H1 (cell line): ENCODE measurements at regions not wholly inside any gene's neighbourhood (a gene's known extent, or its start where the extent isn't known, plus 50 kb on each side); places are given as distances from the start of the nearest gene placed in this dataset.

Experiments used
- CTCF ChIA-PET: fragments of 300-600 bp; sonication (Branson Sonifier 250); formaldehyde crosslinking; loops from one replicate; lab custom pipeline; 2021; ENCODE audit not compliant: partially characterized antibody; lab: Charles Lee
- POLR2A ChIA-PET: fragments of 300-600 bp; sonication (Branson Sonifier 250); formaldehyde crosslinking; loops from one replicate; lab custom pipeline; 2021; ENCODE audit warnings: inconsistent platforms; ENCODE audit not compliant: partially characterized antibody; lab: Charles Lee
- DNase-seq, 2 experiments: peaks; one replicate each; pipeline versions ENCODE4 v3.0.0 to v3.0.0-alpha.2; 2010 to 2022; ENCODE audit warnings: low spot score in 2 of 2, low read depth in 1 of 2, mixed read lengths in 1 of 2
- FAIRE-seq: peaks from 2 replicates; lab custom pipeline; 2011; peaks lifted over from hg19 to GRCh38; lab: Jason Lieb, UNC
- H2AFZ ChIP-seq: 2 replicates; pipeline ENCODE4 v1.8.1; 2012; ENCODE audit warnings: low read length, inconsistent platforms
- H2AK5ac ChIP-seq: 2 replicates; pipeline ENCODE4 v1.6.1; 2013; ENCODE audit warnings: low read depth, low read length
- H2BK120ac ChIP-seq: replicated peaks from 2 replicates; pipeline ENCODE3; 2013; ENCODE audit warnings: low read depth, low read length, inconsistent platforms
- H2BK12ac ChIP-seq: 2 replicates; pipeline ENCODE4 v1.6.1; 2013; ENCODE audit warnings: low read depth, low read length
- H2BK15ac ChIP-seq: 2 replicates; pipeline ENCODE4 v1.6.1; 2013; ENCODE audit warnings: low read length
- H2BK20ac ChIP-seq: 2 replicates; pipeline ENCODE4 v1.6.1; 2013; ENCODE audit warnings: low read length
- H2BK5ac ChIP-seq: 2 replicates; pipeline ENCODE4 v1.6.1; 2013; ENCODE audit warnings: low read depth, low read length
- H3K14ac ChIP-seq: 2 replicates; pipeline ENCODE4 v1.6.1; 2013; ENCODE audit warnings: inconsistent platforms; ENCODE audit not compliant: insufficient read length
- H3K18ac ChIP-seq: 2 replicates; pipeline ENCODE4 v1.6.1; 2013; ENCODE audit warnings: low read length; ENCODE audit errors: extremely low read depth
- H3K23ac ChIP-seq: 2 replicates; pipeline ENCODE4 v1.6.1; 2013; ENCODE audit warnings: inconsistent platforms; ENCODE audit not compliant: insufficient read length
- H3K23me2 ChIP-seq: 2 replicates; pipeline ENCODE4 v1.6.1; 2013; ENCODE audit warnings: low read depth, low read length
- H3K27ac ChIP-seq: 2 replicates; pipeline ENCODE4 v1.6.1; 2011; ENCODE audit warnings: low read depth, low read length, inconsistent platforms
- H3K27me3 ChIP-seq, 4 experiments: replicated peaks in 1 of 4; 1 replicate in 1 of 4; 2 replicates in 3 of 4; pipeline versions ENCODE4 v1.6.1 to v1.8.1; 2011 to 2013; ENCODE audit warnings: low read length in 3 of 4, mild to moderate bottlenecking in 3 of 4, inconsistent platforms in 2 of 4, mixed read lengths in 2 of 4, moderate library complexity in 1 of 4; ENCODE audit not compliant: control insufficient read depth in 3 of 4, insufficient read depth in 3 of 4; ENCODE audit errors: extremely low read depth in 1 of 4
- H3K36me3 ChIP-seq, 4 experiments: 2 replicates each; pipeline versions ENCODE4 v1.6.1 to v1.8.1; 2011 to 2013; ENCODE audit warnings: mild to moderate bottlenecking in 4 of 4, low read length in 3 of 4, moderate library complexity in 2 of 4, control low read depth in 1 of 4, inconsistent platforms in 1 of 4; ENCODE audit not compliant: insufficient read depth in 4 of 4, control insufficient read depth in 2 of 4
- H3K4ac ChIP-seq: replicated peaks from 2 replicates; pipeline ENCODE3; 2013; ENCODE audit warnings: low read length, low read depth, mixed read lengths, inconsistent platforms; ENCODE audit not compliant: insufficient read length
- H3K4me1 ChIP-seq, 4 experiments: replicated peaks in 1 of 4; 1 replicate in 1 of 4; 2 replicates in 3 of 4; pipeline versions ENCODE4 v1.6.1 to v1.8.1; 2011 to 2013; ENCODE audit warnings: low read length in 3 of 4, inconsistent platforms in 2 of 4, mixed read lengths in 1 of 4; ENCODE audit not compliant: insufficient read depth in 4 of 4, control insufficient read depth in 3 of 4
- H3K4me2 ChIP-seq, 2 experiments: 2 replicates each; pipeline versions ENCODE4 v1.6.1 to v1.8.1; 2011 to 2013; ENCODE audit warnings: low read depth in 2 of 2, low read length in 2 of 2, control low read depth in 1 of 2, inconsistent platforms in 1 of 2, mild to moderate bottlenecking in 1 of 2; ENCODE audit not compliant: insufficient read depth in 1 of 2
- H3K4me3 ChIP-seq, 4 experiments: fragments of 200-600, 300-600 bp in 1 of 4; sonication (generic), shearing (Covaris generic), sonication (Bioruptor Twin) in 1 of 4; 2 replicates each; pipeline versions ENCODE4 v1.5.1 to v1.8.1; 2011 to 2016; ENCODE audit warnings: low read length in 4 of 4, low read depth in 3 of 4, control low read depth in 2 of 4, inconsistent platforms in 2 of 4, mild to moderate bottlenecking in 2 of 4, mixed read lengths in 1 of 4, moderate library complexity in 1 of 4; ENCODE audit not compliant: insufficient read depth in 2 of 4; ENCODE audit errors: extremely low read depth in 1 of 4
- H3K56ac ChIP-seq: replicated peaks from 2 replicates; pipeline ENCODE3; 2013; ENCODE audit warnings: low read depth, mild to moderate bottlenecking, mixed read lengths, low read length, inconsistent platforms; ENCODE audit not compliant: insufficient read length
- H3K79me1 ChIP-seq: 2 replicates; pipeline ENCODE4 v1.6.1; 2013; ENCODE audit warnings: low read depth, low read length, control low read depth
- H3K79me2 ChIP-seq, 2 experiments: 2 replicates each; pipeline versions ENCODE4 v1.6.1 to v1.8.1; 2012 to 2013; ENCODE audit warnings: low read length in 2 of 2, mild to moderate bottlenecking in 2 of 2, inconsistent platforms in 1 of 2; ENCODE audit not compliant: insufficient read depth in 2 of 2, control insufficient read depth in 1 of 2
- H3K9ac ChIP-seq, 4 experiments: replicated peaks in 1 of 4; 1 replicate in 1 of 4; 2 replicates in 3 of 4; pipeline versions ENCODE4 v1.6.1 to v1.8.1; 2011 to 2013; ENCODE audit warnings: low read depth in 3 of 4, low read length in 3 of 4, control low read depth in 2 of 4, mild to moderate bottlenecking in 2 of 4, moderate library complexity in 2 of 4, inconsistent platforms in 1 of 4; ENCODE audit errors: extremely low read depth in 1 of 4
- H3K9me3 ChIP-seq, 2 experiments: 2 replicates each; pipeline versions ENCODE4 v1.6.1 to v1.8.1; 2012 to 2013; ENCODE audit warnings: mild to moderate bottlenecking in 2 of 2, moderate library complexity in 2 of 2, control low read depth in 1 of 2, inconsistent platforms in 1 of 2, low read depth in 1 of 2, low read length in 1 of 2, mixed read lengths in 1 of 2; ENCODE audit not compliant: insufficient read depth in 2 of 2
- H4K20me1 ChIP-seq, 2 experiments: replicated peaks in 1 of 2; 2 replicates each; pipeline versions ENCODE3 to v1.8.1; 2011 to 2013; ENCODE audit warnings: inconsistent platforms in 2 of 2, low read length in 2 of 2, mild to moderate bottlenecking in 1 of 2; ENCODE audit not compliant: insufficient read depth in 2 of 2, control insufficient read depth in 1 of 2
- H4K5ac ChIP-seq: 2 replicates; pipeline ENCODE4 v1.6.1; 2013; ENCODE audit warnings: low read length, low read depth, mixed read lengths, inconsistent platforms; ENCODE audit not compliant: insufficient read length
- H4K8ac ChIP-seq: 2 replicates; pipeline ENCODE4 v1.8.0; 2013; ENCODE audit warnings: mild to moderate bottlenecking, moderate library complexity, low read length, inconsistent platforms; ENCODE audit not compliant: insufficient read depth; ENCODE audit errors: extremely low read depth
- H4K91ac ChIP-seq: replicated peaks from 2 replicates; pipeline ENCODE3; 2013; ENCODE audit warnings: low read length, mixed read lengths, inconsistent platforms; ENCODE audit not compliant: insufficient read length
- BRCA1 ChIP-seq: IDR thresholded peaks from 2 replicates; pipeline ENCODE4 v1.6.1; 2012; ENCODE audit warnings: low read depth, low read length, improper control_type of control experiment
- CHD1 ChIP-seq: IDR thresholded peaks from 2 replicates; pipeline ENCODE4 v1.6.1; 2012; ENCODE audit warnings: low read depth, low read length, improper control_type of control experiment
- CHD2 ChIP-seq: IDR thresholded peaks from 2 replicates; pipeline ENCODE4 v1.6.1; 2012; ENCODE audit warnings: low read length, improper control_type of control experiment
- GABPA ChIP-seq: IDR thresholded peaks from 2 replicates; pipeline ENCODE4 v1.6.1; 2011; ENCODE audit warnings: mild to moderate bottlenecking, low read length, moderate library complexity, borderline replicate concordance; ENCODE audit not compliant: insufficient read depth
- JUN ChIP-seq: IDR thresholded peaks from 2 replicates; pipeline ENCODE4 v1.6.1; 2011; ENCODE audit warnings: low read depth, mild to moderate bottlenecking, improper control_type of control experiment, low read length
- RFX5 ChIP-seq: IDR thresholded peaks from 2 replicates; pipeline ENCODE4 v1.6.1; 2011; ENCODE audit warnings: low read depth, low read length, improper control_type of control experiment, borderline replicate concordance
- SP4 ChIP-seq: IDR thresholded peaks from 2 replicates; pipeline ENCODE4 v1.6.1; 2012; ENCODE audit warnings: low read length, inconsistent platforms
- TAF7 ChIP-seq: optimal IDR thresholded peaks from 2 replicates; pipeline ENCODE3; 2011; ENCODE audit warnings: low read depth, mild to moderate bottlenecking, inconsistent platforms, low read length, moderate library complexity, borderline replicate concordance
- TCF12 ChIP-seq: IDR thresholded peaks from 2 replicates; pipeline ENCODE4 v1.6.1; 2011; ENCODE audit warnings: low read depth, mild to moderate bottlenecking, low read length
- TEAD4 ChIP-seq: IDR thresholded peaks from 2 replicates; pipeline ENCODE4 v1.6.1; 2012; ENCODE audit warnings: low read depth, low read length, inconsistent platforms, mixed read lengths
- ZNF274 ChIP-seq: IDR thresholded peaks from 2 replicates; pipeline ENCODE4 v1.7.0; 2012; ENCODE audit warnings: low read length, borderline replicate concordance; ENCODE audit errors: extremely low read depth

DNA sequence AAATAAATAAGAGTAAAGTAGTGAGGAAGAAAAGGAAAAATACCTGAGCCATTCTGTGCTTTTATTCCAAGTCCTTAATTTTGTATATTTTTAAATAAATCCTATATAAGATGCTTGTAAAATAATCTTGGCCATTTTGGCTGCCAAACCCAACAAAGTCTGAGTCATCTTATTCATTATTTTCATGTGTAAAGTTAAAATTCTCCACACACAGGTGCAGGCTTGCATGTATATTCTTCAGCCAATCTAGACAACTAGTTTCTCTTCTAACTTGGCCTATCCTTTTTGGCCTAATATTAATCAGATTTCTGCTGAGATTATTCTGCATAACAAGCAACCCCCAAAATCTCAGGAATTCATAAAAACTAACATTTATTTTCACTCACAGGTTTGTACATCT lies 189.8 kb upstream of the ATP11B start:
- H3K18ac ChIP-seq = no peak overlapping the region
- no peak for FAIRE-seq
- DNase-seq = no peak
- no peak overlapping the region for H2BK20ac ChIP-seq
- no peak overlapping the region for H2AFZ ChIP-seq
- no peaks in the 10 kb centered on the region for H3K36me3 ChIP-seq
- no peak overlapping the region for H2BK120ac ChIP-seq
- H3K9ac ChIP-seq = no peak overlapping the region
- no peaks in the 10 kb centered on the region for H4K20me1 ChIP-seq
- no peak overlapping the region for H4K91ac ChIP-seq
- H3K56ac ChIP-seq = no peak overlapping the region
- ChIA-PET POLR2A (no interaction called here), CTCF (interaction anchor here (0.8 kb wide), 1 partner anchor 79 kb away, joined by 3 read pairs; no protein-coding TSS in a partner anchor)
- H4K5ac ChIP-seq = no peak overlapping the region
- H3K4me2 ChIP-seq = no peak overlapping the region
- no peak overlapping the region for H3K23ac ChIP-seq
- H3K4me1 ChIP-seq = no peaks in the 10 kb centered on the region
- no peaks in the 10 kb centered on the region for H3K27me3 ChIP-seq
- no peak overlapping the region for H2AK5ac ChIP-seq
- no peaks in the 10 kb centered on the region for H3K9me3 ChIP-seq
- H3K4me3 ChIP-seq = no peak overlapping the region
- H3K27ac ChIP-seq = no peak overlapping the region
- TF ChIP-seq RFX5 (no peak), TCF12 (no peak), GABPA (no peak), BRCA1 (no peak), ZNF274 (no peak), TEAD4 (no peak), TAF7 (no peak), CHD1 (no peak), SP4 (no peak), CHD2 (no peak), JUN (no peak)
- no peak overlapping the region for H3K4ac ChIP-seq
- H2BK5ac ChIP-seq = no peak overlapping the region
- no peak overlapping the region for H3K14ac ChIP-seq
- H4K8ac ChIP-seq = no peak overlapping the region
- no peaks in the 10 kb centered on the region for H3K79me1 ChIP-seq
- H3K23me2 ChIP-seq = no peaks in the 10 kb centered on the region
- H3K79me2 ChIP-seq = no peaks in the 10 kb centered on the region
- H2BK15ac ChIP-seq = no peak overlapping the region
- no peak overlapping the region for H2BK12ac ChIP-seq
